Osteoblast (primary cell): ENCODE measurements at regions not wholly inside any gene's neighbourhood (a gene's known extent, or its start where the extent isn't known, plus 50 kb on each side); places are given as distances from the start of the nearest gene placed in this dataset.

ENCODE experiments used
- DNase-seq: peaks from one replicate; pipeline ENCODE4 v3.0.0; 2011; ENCODE audit warnings: low spot score, mixed read lengths; ENCODE audit not compliant: insufficient read length; ENCODE audit errors: missing footprints
- H2AFZ ChIP-seq: 2 replicates; pipeline ENCODE4 v1.6.0; 2011; ENCODE audit warnings: mild to moderate bottlenecking, low read length
- H3K27ac ChIP-seq: 2 replicates; pipeline ENCODE4 v1.5.1; 2011; ENCODE audit warnings: mild to moderate bottlenecking, low read depth, low read length, moderate library complexity
- H3K27me3 ChIP-seq: 2 replicates; pipeline ENCODE4 v1.6.0; 2012; ENCODE audit warnings: mild to moderate bottlenecking, control low read depth, inconsistent platforms, low read length, moderate library complexity; ENCODE audit not compliant: insufficient read depth
- H3K36me3 ChIP-seq: 2 replicates; pipeline ENCODE4 v1.5.1; 2011; ENCODE audit warnings: mild to moderate bottlenecking, low read length, control low read depth, moderate library complexity; ENCODE audit not compliant: insufficient read depth
- H3K4me1 ChIP-seq: 2 replicates; pipeline ENCODE4 v1.5.1; 2011; ENCODE audit warnings: mild to moderate bottlenecking, low read length, control low read depth, moderate library complexity; ENCODE audit not compliant: insufficient read depth
- H3K4me2 ChIP-seq: 2 replicates; pipeline ENCODE4 v1.6.0; 2011; ENCODE audit warnings: mild to moderate bottlenecking, low read length; ENCODE audit not compliant: insufficient read depth
- H3K4me3 ChIP-seq: fragments of 200-600 bp; sonication (generic); 3 replicates; pipeline ENCODE4 v1.5.1; 2012; ENCODE audit warnings: mild to moderate bottlenecking, low read length, inconsistent platforms; ENCODE audit not compliant: insufficient read depth
- H3K79me2 ChIP-seq: 2 replicates; pipeline ENCODE4 v1.6.0; 2012; ENCODE audit warnings: mild to moderate bottlenecking, low read length, control low read depth, inconsistent platforms; ENCODE audit not compliant: insufficient read depth
- H3K9me3 ChIP-seq: 2 replicates; pipeline ENCODE4 v1.5.1; 2011; ENCODE audit warnings: low read depth, low read length, control low read depth
- H4K20me1 ChIP-seq: 2 replicates; pipeline ENCODE4 v1.6.0; 2012; ENCODE audit warnings: mild to moderate bottlenecking, low read length, control low read depth; ENCODE audit not compliant: insufficient read depth
- TF ChIP-seq, protein P1 (sequence below): IDR thresholded peaks from 2 replicates; pipeline ENCODE4 v1.5.1; 2011; ENCODE audit warnings: mild to moderate bottlenecking, low read depth, low read length, moderate library complexity; ENCODE audit errors: extremely low read depth

DNA sequence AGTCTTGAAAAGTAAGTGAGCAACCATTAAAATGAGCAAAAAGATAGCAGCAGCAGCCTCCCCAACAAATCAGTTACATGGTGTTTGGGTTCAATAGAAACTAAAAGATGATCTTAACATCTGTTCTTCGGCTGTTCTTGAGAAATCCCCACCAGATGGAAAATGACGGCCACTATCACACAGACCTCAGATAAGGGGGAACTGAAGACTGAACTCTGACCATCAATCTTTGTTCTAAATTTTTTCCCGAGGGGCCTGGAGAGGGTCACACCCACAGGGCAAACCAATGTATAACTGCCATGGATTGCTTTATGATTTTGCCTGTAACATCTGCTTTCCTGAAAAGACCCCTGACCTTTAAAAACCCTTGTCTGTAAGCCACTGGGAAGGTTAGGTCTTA, 624.8 kb upstream of the KIRREL3 start:
- TF ChIP-seq, protein P1, sequence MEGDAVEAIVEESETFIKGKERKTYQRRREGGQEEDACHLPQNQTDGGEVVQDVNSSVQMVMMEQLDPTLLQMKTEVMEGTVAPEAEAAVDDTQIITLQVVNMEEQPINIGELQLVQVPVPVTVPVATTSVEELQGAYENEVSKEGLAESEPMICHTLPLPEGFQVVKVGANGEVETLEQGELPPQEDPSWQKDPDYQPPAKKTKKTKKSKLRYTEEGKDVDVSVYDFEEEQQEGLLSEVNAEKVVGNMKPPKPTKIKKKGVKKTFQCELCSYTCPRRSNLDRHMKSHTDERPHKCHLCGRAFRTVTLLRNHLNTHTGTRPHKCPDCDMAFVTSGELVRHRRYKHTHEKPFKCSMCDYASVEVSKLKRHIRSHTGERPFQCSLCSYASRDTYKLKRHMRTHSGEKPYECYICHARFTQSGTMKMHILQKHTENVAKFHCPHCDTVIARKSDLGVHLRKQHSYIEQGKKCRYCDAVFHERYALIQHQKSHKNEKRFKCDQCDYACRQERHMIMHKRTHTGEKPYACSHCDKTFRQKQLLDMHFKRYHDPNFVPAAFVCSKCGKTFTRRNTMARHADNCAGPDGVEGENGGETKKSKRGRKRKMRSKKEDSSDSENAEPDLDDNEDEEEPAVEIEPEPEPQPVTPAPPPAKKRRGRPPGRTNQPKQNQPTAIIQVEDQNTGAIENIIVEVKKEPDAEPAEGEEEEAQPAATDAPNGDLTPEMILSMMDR, result no peak
- peaks cover 3% of the 10 kb centered on the region for H3K9me3 ChIP-seq
- H4K20me1 ChIP-seq, result no peaks in the 10 kb centered on the region
- no peaks in the 10 kb centered on the region for H3K27me3 ChIP-seq
- H3K36me3 ChIP-seq, result no peaks in the 10 kb centered on the region
- no peak overlapping the region for H3K4me3 ChIP-seq
- no peaks in the 10 kb centered on the region for H3K79me2 ChIP-seq
- no peak overlapping the region for H3K27ac ChIP-seq
- H3K4me1 ChIP-seq, result no peaks in the 10 kb centered on the region
- H2AFZ ChIP-seq, result no peak overlapping the region
- H3K4me2 ChIP-seq, result no peak overlapping the region
- no peak for DNase-seq

DNA sequence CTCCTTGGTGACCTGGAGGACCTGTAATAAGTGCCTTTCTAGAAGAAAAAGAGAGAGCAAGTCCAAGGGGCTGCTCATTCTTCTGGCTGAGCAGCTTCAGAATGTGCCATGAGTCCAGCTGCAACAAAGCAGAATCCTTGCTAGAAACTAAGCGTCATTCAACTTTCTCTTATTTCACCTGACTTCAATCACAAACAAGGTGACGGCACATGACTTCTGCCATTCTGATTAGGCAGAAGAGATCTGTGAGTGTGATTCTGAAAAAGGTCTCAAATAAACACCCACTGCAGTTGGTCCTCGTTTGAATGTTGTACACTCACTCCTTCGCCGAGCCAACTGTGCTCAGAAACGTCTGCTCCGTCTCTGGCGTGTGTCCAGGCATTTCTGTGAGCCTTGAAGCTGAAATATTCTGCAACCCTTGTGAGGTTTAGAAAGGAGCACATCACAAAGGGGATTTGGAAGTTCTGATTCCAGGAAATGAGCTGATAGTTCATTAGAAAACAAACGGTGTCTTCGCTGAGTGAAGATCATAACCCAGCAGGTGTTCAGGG, 623.8 kb upstream of the KIRREL3 start:
- Histone ChIP-seq H4K20me1 (no peaks in the 10 kb centered on the region), H3K4me1 (no peaks in the 10 kb centered on the region), H3K4me2 (no peak overlapping the region), H2AFZ (no peak overlapping the region), H3K79me2 (no peaks in the 10 kb centered on the region), H3K27ac (no peak overlapping the region), H3K4me3 (no peak overlapping the region), H3K27me3 (no peaks in the 10 kb centered on the region), H3K9me3 (peaks cover 3% of the 10 kb centered on the region), H3K36me3 (no peaks in the 10 kb centered on the region)
- TF ChIP-seq, protein P1, result no peak
- no peak for DNase-seq

DNA sequence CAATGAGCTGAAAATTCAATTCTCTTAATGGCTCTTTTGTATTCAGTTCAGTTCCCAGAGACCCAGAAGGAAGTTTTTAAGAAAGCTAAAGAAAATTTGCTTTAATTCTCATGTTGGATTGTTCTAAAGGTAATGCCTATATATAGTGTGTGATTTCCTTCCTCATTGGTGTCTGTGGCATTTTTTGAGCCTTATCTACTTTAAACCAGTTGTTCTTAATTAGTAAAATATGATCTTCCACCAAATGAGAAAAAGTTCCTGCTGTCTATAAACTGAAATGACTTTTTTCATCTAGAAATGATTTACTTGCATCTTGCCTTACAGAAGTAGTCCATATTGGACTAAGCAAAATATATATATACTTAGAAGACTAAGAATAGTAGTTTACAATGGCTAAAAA, 622.1 kb upstream of the KIRREL3 start:
- H4K20me1 ChIP-seq, result no peaks in the 10 kb centered on the region
- TF ChIP-seq, protein P1, result no peak
- no peak overlapping the region for H3K4me2 ChIP-seq
- H3K79me2 ChIP-seq, result no peaks in the 10 kb centered on the region
- no peak overlapping the region for H3K27ac ChIP-seq
- no peaks in the 10 kb centered on the region for H3K27me3 ChIP-seq
- H3K4me3 ChIP-seq, result no peak overlapping the region
- H3K36me3 ChIP-seq, result no peaks in the 10 kb centered on the region
- H3K9me3 ChIP-seq, result no peaks in the 10 kb centered on the region
- no peaks in the 10 kb centered on the region for H3K4me1 ChIP-seq
- no peak for DNase-seq
- H2AFZ ChIP-seq, result no peak overlapping the region

DNA sequence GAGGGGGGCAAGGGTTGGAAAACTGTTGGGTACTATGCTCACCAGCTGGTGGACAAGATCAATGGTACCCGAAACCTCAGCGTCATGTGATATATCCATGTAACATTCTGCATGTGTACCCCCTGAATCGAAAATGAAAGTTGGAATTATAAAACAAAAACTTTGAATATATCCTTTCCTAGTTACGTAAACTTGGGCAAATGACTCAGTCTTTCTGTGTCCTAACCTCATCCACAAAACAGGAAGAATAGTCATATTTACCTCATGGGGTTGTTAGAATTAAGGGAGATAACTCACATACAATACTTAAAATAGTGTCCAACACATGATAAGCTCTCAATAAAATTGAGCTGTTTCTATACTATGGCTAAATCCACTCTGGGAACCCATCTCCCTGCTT, 620.1 kb upstream of the KIRREL3 start:
- no peaks in the 10 kb centered on the region for H3K36me3 ChIP-seq
- H3K27me3 ChIP-seq, result no peaks in the 10 kb centered on the region
- H4K20me1 ChIP-seq, result no peaks in the 10 kb centered on the region
- H3K4me1 ChIP-seq, result no peaks in the 10 kb centered on the region
- H3K4me2 ChIP-seq, result no peak overlapping the region
- no peak overlapping the region for H3K27ac ChIP-seq
- no peak overlapping the region for H3K4me3 ChIP-seq
- no peak for DNase-seq
- H3K79me2 ChIP-seq, result no peaks in the 10 kb centered on the region
- H3K9me3 ChIP-seq, result no peaks in the 10 kb centered on the region
- no peak overlapping the region for H2AFZ ChIP-seq
- TF ChIP-seq, protein P1, result no peak
